ENCODE measurements at regions not wholly inside any gene's neighbourhood (a gene's known extent, or its start where the extent isn't known, plus 50 kb on each side); places are given as distances from the start of the nearest gene placed in this dataset.

DNA sequence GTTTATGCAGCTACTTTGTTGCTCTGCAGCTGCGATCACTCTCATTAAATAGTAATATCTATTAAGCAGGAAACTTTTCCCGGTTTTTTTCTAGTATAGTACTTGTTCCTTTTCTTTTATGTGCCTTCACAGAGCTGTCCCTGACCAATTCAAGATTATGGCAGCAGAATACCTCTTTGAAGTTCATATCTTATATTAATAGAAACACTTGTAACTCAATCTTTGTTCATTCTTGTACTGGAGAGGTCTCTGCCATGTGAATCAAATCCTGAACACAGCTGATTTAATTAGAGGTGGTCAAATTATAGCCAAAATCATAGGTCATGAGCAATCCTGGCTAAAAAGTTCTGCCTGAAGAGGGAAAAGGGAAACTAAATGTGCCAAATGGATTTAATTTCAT, 399.0 kb upstream of the ARHGEF26 start:
- DNase-seq (ENCODE audit: low spot score in 2 of 2): no peak
- Histone ChIP-seq H3K4me3 (no peak overlapping the region), H3K27me3 (no peaks in the 10 kb centered on the region), H3K36me3 (no peaks in the 10 kb centered on the region), H3K9me3 (no peaks in the 10 kb centered on the region), H3K4me1 (no peaks in the 10 kb centered on the region), H3K27ac (no peak overlapping the region)
- intact Hi-C loops (cut with DNase I): no loop called here
- TF ChIP-seq, protein P1, sequence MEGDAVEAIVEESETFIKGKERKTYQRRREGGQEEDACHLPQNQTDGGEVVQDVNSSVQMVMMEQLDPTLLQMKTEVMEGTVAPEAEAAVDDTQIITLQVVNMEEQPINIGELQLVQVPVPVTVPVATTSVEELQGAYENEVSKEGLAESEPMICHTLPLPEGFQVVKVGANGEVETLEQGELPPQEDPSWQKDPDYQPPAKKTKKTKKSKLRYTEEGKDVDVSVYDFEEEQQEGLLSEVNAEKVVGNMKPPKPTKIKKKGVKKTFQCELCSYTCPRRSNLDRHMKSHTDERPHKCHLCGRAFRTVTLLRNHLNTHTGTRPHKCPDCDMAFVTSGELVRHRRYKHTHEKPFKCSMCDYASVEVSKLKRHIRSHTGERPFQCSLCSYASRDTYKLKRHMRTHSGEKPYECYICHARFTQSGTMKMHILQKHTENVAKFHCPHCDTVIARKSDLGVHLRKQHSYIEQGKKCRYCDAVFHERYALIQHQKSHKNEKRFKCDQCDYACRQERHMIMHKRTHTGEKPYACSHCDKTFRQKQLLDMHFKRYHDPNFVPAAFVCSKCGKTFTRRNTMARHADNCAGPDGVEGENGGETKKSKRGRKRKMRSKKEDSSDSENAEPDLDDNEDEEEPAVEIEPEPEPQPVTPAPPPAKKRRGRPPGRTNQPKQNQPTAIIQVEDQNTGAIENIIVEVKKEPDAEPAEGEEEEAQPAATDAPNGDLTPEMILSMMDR (IDR thresholded peaks at IDR 0.05): no peak

DNA sequence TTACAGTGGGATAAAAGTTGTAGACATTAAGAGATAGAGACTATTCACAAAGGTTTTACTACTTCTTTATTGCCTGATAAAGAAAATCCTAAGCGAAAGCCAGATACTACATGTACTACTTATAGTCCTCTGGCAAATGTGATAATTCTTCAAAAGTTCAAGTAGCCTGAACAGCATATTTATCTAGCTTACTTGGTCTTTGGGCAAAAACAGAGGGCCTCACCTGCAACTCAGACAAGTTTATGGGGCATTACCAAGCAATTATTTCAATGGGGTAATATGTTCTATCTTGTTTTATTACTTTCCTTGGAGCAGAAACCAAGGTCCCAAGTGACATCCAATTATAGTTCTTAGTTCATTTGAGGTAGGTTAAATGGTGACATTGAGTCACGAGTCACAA, 390.1 kb upstream of the ARHGEF26 start:
- Histone ChIP-seq H3K9me3 (no peaks in the 10 kb centered on the region), H3K4me3 (no peak overlapping the region), H3K4me1 (no peaks in the 10 kb centered on the region), H3K36me3 (no peaks in the 10 kb centered on the region), H3K27ac (no peak overlapping the region), H3K27me3 (no peaks in the 10 kb centered on the region)
- TF ChIP-seq, protein P1 (IDR thresholded peaks at IDR 0.05): no peak
- intact Hi-C loops (cut with DNase I): no loop called here
- DNase-seq (ENCODE audit: low spot score in 2 of 2): no peak

DNA sequence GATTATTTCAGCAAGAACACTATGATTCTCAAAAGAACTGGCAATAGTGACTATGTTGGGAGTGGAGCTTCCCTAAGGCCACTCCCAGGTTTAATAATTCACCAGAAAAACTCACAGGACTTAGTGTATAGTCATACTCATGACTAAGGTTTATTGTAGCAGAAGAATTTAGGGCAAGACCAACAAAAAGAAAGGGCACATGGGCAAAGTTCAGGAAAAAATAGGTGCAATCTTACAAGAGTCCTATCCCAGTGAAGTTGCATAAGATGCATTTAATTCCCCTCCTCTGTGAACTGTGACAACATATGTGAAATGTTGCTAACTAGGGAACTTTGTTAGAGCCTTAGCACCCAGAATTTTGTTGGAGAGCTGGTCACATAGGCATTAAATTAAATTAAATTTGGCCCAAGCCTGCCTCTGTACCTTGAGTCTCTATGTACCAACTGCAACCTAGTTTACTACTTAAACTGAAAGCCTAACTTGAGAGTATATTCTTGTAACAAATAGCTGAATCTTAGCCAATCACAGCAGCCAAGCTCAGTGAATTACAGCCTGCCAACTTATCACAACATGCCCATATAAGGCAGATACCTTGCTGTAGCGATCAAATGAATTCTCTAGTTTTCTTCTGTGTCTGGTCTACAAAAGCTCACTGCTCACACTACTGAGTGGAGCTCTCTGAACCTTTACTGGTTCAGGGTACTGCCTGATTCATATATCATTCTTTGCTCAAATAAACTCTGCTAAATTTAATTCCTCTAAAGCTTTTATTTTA, 386.2 kb upstream of the ARHGEF26 start:
- Histone ChIP-seq H3K4me1 (no peaks in the 10 kb centered on the region), H3K27ac (no peak overlapping the region)
- intact Hi-C loops (cut with DNase I): no loop called here

DNA sequence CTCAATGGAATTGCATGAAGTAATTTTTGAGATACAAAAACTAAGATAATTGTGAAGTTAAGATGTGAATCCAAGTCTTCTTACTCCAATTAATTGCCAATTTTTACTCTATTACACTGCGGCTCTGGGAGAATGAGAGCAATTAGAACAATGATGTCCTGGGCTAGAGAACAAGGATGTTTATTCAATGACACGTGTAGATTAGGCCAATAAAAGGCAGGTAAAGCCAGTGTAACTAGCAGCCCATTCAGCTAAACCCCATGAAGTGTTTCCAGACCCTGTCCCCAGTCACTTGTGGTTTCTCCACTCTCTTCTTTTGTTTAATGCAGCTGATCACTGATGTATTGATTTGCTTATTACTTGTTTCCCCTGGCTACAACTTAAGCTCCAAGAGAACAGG, 381.1 kb upstream of the ARHGEF26 start:
- intact Hi-C loops (cut with DNase I): no loop called here
- TF ChIP-seq, protein P1 (IDR thresholded peaks at IDR 0.05): no peak
- Histone ChIP-seq H3K27ac (no peak overlapping the region), H3K4me1 (no peaks in the 10 kb centered on the region), H3K27me3 (no peaks in the 10 kb centered on the region), H3K4me3 (no peak overlapping the region), H3K36me3 (no peaks in the 10 kb centered on the region), H3K9me3 (no peaks in the 10 kb centered on the region)
- no peak for DNase-seq (ENCODE audit: low spot score in 2 of 2)

More for the DNA sequence above, 386.2 kb upstream of the ARHGEF26 start:
- no peak for DNase-seq (ENCODE audit: low spot score in 2 of 2)
- TF ChIP-seq, protein P1 (IDR thresholded peaks at IDR 0.05): no peak
- no peaks in the 10 kb centered on the region for H3K36me3 ChIP-seq
- no peaks in the 10 kb centered on the region for H3K9me3 ChIP-seq
- no peak overlapping the region for H3K4me3 ChIP-seq
- H3K27me3 ChIP-seq: no peaks in the 10 kb centered on the region

DNA sequence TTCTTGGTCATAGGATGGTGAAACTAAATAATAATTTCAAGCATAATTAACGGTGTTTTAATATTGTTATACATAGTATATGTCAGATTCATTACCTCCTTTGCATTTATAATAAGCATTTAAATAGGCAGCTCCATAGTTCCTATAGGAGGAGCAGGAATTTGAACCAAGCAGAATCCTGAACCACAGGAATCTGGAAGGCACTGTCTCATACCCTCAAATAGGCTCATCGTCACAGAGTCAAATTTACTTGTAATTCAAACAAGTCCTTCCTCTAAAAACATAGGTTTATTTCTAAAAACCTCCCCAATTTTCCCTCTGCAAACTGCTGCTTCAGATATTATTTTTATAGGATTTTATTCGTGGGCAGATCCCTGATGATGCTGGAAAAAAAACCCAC, 376.3 kb upstream of the ARHGEF26 start:
- no peaks in the 10 kb centered on the region for H3K9me3 ChIP-seq
- H3K27ac ChIP-seq: no peak overlapping the region
- TF ChIP-seq, protein P1 (IDR thresholded peaks at IDR 0.05): no peak
- H3K27me3 ChIP-seq: no peaks in the 10 kb centered on the region
- no peak overlapping the region for H3K4me3 ChIP-seq
- intact Hi-C loops (cut with DNase I): no loop called here
- H3K36me3 ChIP-seq: no peaks in the 10 kb centered on the region
- H3K4me1 ChIP-seq: no peaks in the 10 kb centered on the region
- DNase-seq (ENCODE audit: low spot score in 2 of 2): no peak
